GM20000 (cell line): ENCODE measurements at regions not wholly inside any gene's neighbourhood (a gene's known extent, or its start where the extent isn't known, plus 50 kb on each side); places are given as distances from the start of the nearest gene placed in this dataset.

Experiments used
- DNase-seq: peaks from one replicate; pipeline ENCODE4 v3.0.0; 2012; ENCODE audit warnings: low spot score
- CTCF ChIP-seq: IDR thresholded peaks from 2 replicates; pipeline ENCODE4 v1.5.1; 2012; ENCODE audit warnings: mild to moderate bottlenecking, control low read depth; ENCODE audit errors: extremely low read depth, missing control alignments

GRCh38 chr1:114289824-114290223 lies 136.2 kb upstream of the SYT6 start:
- DNase-seq: no peak
- no peak for TF ChIP-seq CTCF

GRCh38 chr1:114289306-114289705 lies 135.6 kb upstream of the SYT6 start:
- no peak for TF ChIP-seq CTCF
- DNase-seq: no peak

DNA sequence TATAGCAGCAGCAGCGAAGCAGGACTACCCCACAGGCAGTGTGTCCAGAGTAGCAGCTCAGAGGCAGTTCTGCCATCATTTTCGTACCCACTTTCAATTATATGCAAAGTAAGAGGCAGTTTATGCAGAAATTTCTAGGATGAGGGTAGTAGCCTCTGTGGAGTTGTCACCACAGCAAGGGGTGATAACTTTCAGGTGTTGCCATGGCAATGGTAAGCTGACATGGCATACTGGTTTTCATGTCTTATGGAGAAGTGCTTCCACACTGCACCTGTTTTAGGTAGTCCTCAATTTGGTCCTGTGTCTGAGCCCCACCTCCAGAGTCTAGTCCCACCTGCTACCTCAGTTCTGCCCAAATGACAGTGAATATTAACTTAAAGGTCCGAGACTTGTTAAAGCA lies 133.3 kb upstream of the SYT6 start:
- no peak for DNase-seq

GRCh38 chr1:114286179-114286578 lies 132.5 kb upstream of the SYT6 start:
- TF ChIP-seq CTCF: no peak
- no peak for DNase-seq

More for the DNA sequence above, 133.3 kb upstream of the SYT6 start:
- no peak for TF ChIP-seq CTCF

DNA sequence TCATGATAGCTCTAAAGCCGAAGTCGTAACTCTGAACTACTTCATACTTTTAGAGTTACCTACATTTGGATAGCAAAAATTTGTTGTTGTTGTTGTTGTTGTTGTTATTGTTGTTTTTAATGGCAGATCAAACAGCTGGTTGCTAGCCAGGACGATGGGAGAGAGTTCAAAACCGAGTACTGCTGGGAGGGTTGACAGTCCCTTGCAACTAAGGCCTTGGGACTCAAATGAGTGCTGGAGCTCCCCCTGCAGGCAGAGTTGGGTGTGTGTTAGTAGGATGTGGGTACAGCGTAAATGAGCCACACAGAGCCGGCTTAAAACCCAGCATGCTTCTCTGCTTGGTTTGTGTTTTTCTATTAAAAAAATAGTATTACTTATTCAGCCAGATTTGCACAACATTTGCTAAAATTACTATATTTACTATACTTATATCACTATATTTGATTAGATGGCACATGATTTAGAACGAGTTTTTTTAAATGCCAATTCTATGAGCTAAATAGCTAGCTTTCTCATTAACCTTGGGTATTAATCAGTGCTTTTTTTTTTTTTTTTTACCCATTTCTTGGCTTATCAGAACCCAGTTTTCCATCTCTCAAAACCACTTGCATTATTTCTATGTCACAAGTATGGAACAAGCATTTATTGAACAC lies 129.2 kb upstream of the SYT6 start:
- DNase-seq: peak; percentile 82
- peak; percentile 91 for TF ChIP-seq CTCF

GRCh38 chr1:114278911-114279310 lies 125.2 kb upstream of the SYT6 start:
- TF ChIP-seq CTCF: no peak
- no peak for DNase-seq

DNA sequence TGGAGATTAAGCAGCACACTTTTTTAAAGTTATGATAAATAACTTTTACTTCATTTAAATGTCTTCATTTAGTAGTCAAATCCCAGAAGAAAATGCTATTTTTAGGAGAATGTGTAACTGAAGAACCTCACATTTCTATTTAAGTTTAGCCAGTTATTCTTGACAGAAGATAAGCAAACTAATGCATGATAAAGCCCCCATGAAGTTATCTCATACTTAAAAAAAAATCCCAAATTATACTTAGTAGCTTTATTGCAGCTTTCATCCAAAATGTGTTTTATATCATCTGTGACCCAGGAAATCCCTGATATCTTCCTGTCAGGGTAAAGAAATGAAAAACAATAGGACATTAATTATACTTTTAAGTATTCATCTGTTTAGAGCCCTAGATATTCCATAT lies 124.8 kb upstream of the SYT6 start:
- no peak for TF ChIP-seq CTCF
- no peak for DNase-seq
